ENCODE measurements at regions not wholly inside any gene's neighbourhood (a gene's known extent, or its start where the extent isn't known, plus 50 kb on each side); places are given as distances from the start of the nearest gene placed in this dataset.

DNA sequence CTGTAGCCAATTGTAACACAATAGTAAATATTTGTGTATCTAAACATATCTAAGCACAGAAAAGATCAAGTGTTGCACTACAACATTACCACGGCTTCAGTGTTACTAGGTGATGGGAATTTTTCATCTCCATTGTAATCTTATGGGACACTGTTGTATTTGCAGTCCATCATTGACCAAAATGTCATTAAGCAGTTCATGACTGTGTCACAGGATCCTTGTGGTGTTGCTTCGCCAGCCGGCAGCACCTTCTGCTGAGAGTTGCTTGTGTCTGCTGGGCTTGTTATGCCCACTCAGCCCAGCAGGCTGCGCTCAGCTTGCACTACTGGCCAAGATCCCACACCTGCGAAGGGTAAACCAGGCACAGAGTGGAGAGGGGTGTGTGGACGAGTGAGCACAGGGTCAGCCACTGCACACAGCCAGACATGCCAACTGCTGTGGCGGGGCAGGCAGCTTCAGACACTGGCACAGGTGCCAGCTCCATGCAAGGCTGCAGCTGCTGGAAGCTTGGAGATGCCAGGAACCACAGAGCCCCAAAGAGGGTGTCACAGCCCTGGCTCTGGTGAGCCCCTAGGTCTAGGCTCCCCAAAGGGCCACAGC is 273.7 kb downstream of the CETN3 start:
- TF ChIP-seq ZFX (IDR thresholded peaks at IDR 0.05; ENCODE audit: borderline replicate concordance): no peak
- TF ChIP-seq, protein P1, sequence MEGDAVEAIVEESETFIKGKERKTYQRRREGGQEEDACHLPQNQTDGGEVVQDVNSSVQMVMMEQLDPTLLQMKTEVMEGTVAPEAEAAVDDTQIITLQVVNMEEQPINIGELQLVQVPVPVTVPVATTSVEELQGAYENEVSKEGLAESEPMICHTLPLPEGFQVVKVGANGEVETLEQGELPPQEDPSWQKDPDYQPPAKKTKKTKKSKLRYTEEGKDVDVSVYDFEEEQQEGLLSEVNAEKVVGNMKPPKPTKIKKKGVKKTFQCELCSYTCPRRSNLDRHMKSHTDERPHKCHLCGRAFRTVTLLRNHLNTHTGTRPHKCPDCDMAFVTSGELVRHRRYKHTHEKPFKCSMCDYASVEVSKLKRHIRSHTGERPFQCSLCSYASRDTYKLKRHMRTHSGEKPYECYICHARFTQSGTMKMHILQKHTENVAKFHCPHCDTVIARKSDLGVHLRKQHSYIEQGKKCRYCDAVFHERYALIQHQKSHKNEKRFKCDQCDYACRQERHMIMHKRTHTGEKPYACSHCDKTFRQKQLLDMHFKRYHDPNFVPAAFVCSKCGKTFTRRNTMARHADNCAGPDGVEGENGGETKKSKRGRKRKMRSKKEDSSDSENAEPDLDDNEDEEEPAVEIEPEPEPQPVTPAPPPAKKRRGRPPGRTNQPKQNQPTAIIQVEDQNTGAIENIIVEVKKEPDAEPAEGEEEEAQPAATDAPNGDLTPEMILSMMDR (IDR thresholded peaks at IDR 0.05): peak; percentile 85
- H3K27ac ChIP-seq: no peak overlapping the region

DNA sequence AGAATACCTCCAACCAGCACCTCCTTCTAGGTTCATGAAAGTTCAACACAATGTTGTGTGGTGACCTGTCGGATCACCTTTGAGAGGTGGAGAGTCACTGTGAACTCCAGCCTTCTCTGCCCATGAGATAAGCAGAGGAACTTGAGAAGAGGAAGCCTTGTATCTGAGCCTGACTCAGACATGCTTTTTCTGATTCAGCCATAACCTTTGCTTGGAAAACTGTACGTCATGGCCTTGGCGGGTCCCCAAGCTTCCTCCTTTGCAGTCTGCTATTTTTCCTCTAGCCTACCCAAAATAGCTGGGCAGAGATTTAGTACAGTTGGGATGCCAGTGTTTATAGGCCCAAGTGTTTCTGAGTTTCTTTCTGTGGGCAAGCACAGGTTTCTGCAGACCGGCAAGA is 274.7 kb downstream of the CETN3 start:
- no peak overlapping the region for H3K27ac ChIP-seq
- TF ChIP-seq, protein P1 (IDR thresholded peaks at IDR 0.05): no peak
- TF ChIP-seq ZFX (IDR thresholded peaks at IDR 0.05; ENCODE audit: borderline replicate concordance): no peak

DNA sequence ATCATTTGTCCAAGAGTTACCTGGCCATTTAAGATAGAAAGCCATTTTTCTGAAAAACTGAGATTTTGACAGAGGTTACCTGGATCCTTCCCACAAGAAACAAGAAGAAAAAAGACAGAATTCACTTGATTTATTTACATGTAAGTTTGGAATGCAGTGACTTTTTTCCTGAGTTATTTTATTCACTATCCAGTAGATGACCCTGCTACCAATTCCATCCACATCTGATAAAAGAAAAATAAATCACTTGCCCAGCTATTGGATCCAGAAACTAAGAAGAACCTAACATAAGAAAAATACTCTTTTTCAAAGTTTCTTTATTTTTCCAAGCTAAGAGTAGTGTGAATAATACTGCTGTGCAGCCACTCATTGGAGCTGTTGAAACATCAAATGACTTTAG is 275.2 kb downstream of the CETN3 start:
- H3K27ac ChIP-seq: no peak overlapping the region
- TF ChIP-seq, protein P1 (IDR thresholded peaks at IDR 0.05): no peak
- TF ChIP-seq ZFX (IDR thresholded peaks at IDR 0.05; ENCODE audit: borderline replicate concordance): no peak

DNA sequence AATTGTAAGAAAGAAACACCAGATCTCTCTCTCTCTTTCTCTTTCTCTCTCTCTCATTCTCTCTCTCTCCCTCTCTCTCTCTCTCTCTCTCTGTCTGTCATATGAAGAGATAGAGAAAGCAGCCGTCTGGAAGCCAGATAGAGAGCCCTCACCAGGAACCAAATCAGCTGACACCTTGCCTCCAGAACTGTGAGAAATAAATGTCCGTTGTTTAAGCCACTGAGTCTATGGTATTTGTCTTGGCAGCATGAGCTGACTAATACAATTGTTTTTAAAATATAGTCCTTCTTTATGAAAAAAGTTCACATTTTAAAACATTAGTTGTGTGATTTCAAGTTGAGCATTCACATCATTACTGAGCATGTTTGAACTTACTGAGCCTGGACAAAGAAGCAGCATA is 275.6 kb downstream of the CETN3 start:
- TF ChIP-seq, protein P1 (IDR thresholded peaks at IDR 0.05): no peak
- TF ChIP-seq ZFX (IDR thresholded peaks at IDR 0.05; ENCODE audit: borderline replicate concordance): no peak
- H3K27ac ChIP-seq: no peak overlapping the region

DNA sequence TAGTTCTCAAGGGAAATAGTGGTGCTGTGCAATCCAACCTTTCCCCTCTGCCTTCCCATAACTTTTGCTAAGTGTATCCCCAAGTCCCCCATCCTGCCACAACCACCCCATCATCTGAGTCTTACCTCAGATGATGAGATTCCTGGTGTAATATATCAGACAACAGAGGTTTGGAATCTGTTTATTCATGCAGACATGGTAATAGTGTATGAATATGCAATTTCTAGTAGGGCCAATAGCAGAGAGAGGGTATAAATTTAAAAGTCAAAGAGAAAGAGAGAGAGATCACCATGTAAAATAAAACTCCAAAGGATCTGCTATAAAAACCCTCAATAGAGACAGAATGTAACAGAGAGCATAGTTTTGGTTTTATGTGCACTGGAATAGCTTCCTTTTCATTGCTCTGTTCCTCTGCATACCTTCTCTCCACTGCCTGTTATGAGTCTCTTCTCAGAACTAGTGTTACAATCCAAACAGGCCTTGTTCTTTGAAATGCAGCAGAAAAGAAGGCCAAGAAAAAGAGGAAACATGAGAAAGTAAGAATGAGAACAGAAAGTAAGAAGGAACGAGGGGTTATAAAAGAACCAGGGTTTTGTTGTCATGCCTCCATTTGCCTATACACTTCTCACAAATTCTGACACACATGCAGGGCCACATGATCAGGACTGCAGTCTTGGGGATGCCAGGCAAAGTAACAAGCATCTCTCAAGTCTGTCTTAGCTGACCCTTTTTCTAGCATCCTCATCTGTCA is 278.0 kb downstream of the CETN3 start:
- TF ChIP-seq, protein P1 (IDR thresholded peaks at IDR 0.05): no peak
- no peak for TF ChIP-seq ZFX (IDR thresholded peaks at IDR 0.05; ENCODE audit: borderline replicate concordance)
- H3K27ac ChIP-seq: no peak overlapping the region

DNA sequence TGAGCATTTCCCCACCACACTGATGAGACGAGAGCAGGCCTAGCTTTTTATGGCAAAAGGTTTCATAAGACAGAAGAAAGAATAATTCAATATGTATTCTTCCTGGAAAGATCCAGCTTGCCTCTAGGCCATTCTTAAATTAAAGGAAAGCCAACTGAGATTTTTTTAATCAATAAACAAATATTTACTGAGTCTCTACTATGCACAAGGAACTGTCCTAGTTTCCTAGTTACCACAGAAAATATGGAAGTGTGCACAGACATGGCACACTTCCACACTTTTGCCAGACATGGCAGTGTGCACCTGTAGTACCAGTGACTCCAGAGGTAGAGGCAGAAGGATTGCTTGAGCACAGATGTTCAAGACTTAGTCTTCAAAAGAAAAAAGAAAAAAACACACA is 281.0 kb downstream of the CETN3 start:
- no peak overlapping the region for H3K27ac ChIP-seq
- TF ChIP-seq ZFX (IDR thresholded peaks at IDR 0.05; ENCODE audit: borderline replicate concordance): no peak
- TF ChIP-seq, protein P1 (IDR thresholded peaks at IDR 0.05): no peak

DNA sequence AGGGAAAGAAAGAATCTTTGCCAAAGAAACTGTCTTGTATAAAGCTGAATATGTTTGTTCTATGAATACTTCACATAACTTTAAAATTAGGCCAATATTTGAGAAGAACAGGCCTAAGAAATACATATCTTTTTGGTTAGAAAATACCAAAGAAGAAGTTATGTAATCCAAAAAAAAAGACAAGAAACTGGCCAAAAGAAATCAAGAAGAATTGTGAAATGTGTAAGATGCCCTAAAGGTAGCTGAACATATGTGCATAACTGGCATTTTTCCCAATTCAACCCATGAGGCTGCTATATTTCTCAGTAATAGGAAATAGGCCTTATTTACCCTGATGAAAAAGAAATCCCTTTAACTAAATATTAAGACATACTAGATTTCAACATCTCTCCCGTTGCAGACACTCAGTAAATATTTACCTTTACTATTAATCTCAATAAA is 290.0 kb downstream of the CETN3 start:
- no peak overlapping the region for H3K27ac ChIP-seq
- TF ChIP-seq, protein P1 (IDR thresholded peaks at IDR 0.05): no peak
- no peak for TF ChIP-seq ZFX (IDR thresholded peaks at IDR 0.05; ENCODE audit: borderline replicate concordance)
